SHP77 (cell line): ENCODE measurements at regions not wholly inside any gene's neighbourhood (a gene's known extent, or its start where the extent isn't known, plus 50 kb on each side); places are given as distances from the start of the nearest gene placed in this dataset.

ENCODE experiments used
- DNase-seq, 2 experiments: peaks; one replicate each; lab custom pipeline; 2025; lab: John Stamatoyannopoulos, UW

- DNase-seq: no peak
Observed at GRCh38 chr6:40973304-40973703, 65.7 kb downstream of the UNC5CL start.

GRCh38 chr6:40972814-40973213 is 66.2 kb downstream of the UNC5CL start:
- DNase-seq: no peak

GRCh38 chr6:40972190-40972589 is 66.8 kb downstream of the UNC5CL start:
- DNase-seq: no peak

- DNase-seq: no peak
Observed at GRCh38 chr6:40968620-40969164, 70.3 kb downstream of the UNC5CL start.

- DNase-seq: no peak
Observed at GRCh38 chr6:40966860-40967259, 72.2 kb downstream of the UNC5CL start.

- no peak for DNase-seq
Observed at GRCh38 chr6:40965046-40965445, 74.0 kb downstream of the UNC5CL start.

GRCh38 chr6:40963019-40963418 is 76.0 kb downstream of the UNC5CL start:
- no peak for DNase-seq

- DNase-seq: peak in 1 of 2 experiments; percentile 10
Observed at GRCh38 chr6:40962241-40962640, 76.8 kb downstream of the UNC5CL start.

GRCh38 chr6:40961831-40962230 is 77.2 kb downstream of the UNC5CL start:
- DNase-seq: no peak

- DNase-seq: peak; percentile 88 to 91
Observed at GRCh38 chr6:40960742-40961430, 78.1 kb downstream of the UNC5CL start.

GRCh38 chr6:40959781-40960327 is 79.2 kb downstream of the UNC5CL start:
- no peak for DNase-seq

GRCh38 chr6:40958738-40959137 is 80.3 kb downstream of the UNC5CL start:
- DNase-seq: no peak

- DNase-seq: no peak
Observed at GRCh38 chr6:40957616-40958492, 81.2 kb downstream of the UNC5CL start.

- no peak for DNase-seq
Observed at GRCh38 chr6:40956936-40957335, 82.1 kb downstream of the UNC5CL start.

GRCh38 chr6:40955178-40955545 is 83.9 kb downstream of the UNC5CL start:
- no peak for DNase-seq

- DNase-seq: no peak
Observed at GRCh38 chr6:40954446-40955177, 84.4 kb downstream of the UNC5CL start.

GRCh38 chr6:40953486-40953885 is 85.5 kb downstream of the UNC5CL start:
- DNase-seq: no peak

GRCh38 chr6:40950986-40951698 is 87.9 kb downstream of the UNC5CL start:
- no peak for DNase-seq

GRCh38 chr6:40948570-40948969 is 90.5 kb downstream of the UNC5CL start:
- DNase-seq: no peak

GRCh38 chr6:40947876-40948526 is 91.0 kb downstream of the UNC5CL start:
- DNase-seq: no peak

GRCh38 chr6:40946738-40947301 is 92.2 kb downstream of the UNC5CL start:
- DNase-seq: no peak
